ENCODE measurements at regions not wholly inside any gene's neighbourhood (a gene's known extent, or its start where the extent isn't known, plus 50 kb on each side); places are given as distances from the start of the nearest gene placed in this dataset.

DNA sequence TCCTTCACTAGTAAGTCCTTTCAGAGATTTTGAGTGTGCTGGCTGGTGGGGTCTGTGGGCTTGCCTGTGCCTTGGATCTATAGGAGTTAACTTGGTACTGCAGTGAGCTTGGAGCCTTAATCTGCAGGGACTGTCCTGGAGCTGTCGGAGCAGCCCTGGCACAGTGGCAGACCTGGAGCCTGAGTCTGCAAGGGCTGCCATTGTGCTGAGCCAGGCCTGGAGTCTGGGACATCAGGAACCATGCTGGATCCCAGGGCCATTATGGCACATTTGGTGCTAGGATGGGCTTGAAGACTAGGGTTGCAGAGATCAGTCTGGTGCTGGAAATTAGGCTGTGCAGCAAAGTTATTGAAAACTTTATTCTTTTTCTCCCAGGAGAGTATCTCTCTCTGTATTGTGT lies 665.4 kb downstream of the METTL15 start:
- no peak for DNase-seq

DNA sequence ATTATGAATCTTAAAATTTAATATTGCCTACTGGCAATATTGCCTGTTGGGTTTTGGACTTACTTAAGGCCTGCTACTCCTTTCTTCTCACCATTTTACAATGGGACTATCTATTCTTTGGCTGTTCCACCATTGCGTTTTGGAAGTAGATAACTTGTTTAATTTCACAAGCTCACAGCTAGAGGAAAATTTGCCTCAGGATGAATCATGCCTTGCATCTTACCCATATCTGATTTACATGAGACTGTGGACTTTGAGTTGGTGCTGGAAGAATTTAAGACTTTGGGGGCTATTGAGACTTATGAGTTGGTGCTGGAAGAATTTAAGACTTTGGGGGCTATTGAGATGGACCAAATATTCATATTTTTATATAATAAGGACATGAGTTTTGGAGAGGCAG lies 662.6 kb downstream of the METTL15 start:
- no peak for DNase-seq

GRCh38 chr11:28767574-28767973 lies 659.4 kb downstream of the METTL15 start:
- DNase-seq: no peak

DNA sequence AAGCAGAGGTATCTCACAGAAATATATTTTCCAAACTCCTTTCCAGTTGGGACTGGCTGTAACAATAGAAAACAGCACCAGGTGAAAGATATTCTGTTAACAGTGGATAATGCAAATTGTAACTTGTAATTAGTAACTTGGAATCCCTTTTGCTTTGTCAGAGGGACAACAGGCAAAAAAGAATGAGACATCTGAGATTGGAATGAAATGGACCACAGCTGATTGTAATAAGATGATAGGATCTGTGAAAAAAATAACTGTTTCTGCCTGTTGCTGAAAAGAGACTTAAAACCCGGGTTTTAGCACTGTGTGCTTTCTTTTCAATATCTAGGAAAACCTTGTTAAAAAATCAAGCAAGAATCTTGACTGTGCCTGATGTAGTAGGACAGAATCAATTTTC lies 655.7 kb downstream of the METTL15 start:
- DNase-seq: no peak

DNA sequence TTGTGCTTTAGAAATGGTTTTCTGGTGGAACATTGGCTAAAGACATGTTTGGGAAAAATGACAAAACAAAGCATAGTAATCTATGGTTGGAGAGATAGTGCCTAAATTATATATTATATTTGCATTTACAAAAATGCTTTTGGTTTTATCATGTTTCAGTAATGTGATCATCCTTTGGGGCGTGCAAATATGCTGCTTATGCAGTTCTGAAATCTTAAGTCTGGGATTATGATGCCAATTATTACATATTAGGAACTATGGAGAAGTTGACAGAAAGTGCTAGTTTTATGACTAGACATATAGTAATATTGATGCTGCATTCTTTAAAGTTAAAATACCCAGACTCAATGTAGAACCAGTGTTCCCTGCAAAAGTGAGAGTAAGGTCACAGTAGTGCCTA lies 655.0 kb downstream of the METTL15 start:
- no peak for DNase-seq

- DNase-seq: peak; percentile 51
Observed at GRCh38 chr11:28760676-28761390, 652.6 kb downstream of the METTL15 start.

DNA sequence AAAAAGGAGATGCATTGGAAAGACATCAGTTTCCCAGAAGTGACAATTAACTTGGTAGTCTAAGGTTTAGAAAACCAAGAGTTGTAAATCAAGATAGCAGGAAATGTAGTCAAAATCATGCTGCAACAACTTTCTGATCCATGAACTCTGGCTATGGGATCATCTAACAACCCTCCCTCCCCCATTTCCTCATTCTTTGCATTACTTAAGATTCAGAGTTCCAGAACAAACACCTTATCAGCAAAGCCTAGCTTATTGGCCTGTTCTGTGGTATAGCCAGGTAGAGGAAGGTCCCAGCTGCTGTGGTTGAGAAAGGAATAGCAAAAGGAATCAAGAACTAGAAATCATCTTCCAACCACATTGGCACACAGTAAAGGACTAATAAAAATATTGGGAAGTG lies 651.1 kb downstream of the METTL15 start:
- DNase-seq: no peak

DNA sequence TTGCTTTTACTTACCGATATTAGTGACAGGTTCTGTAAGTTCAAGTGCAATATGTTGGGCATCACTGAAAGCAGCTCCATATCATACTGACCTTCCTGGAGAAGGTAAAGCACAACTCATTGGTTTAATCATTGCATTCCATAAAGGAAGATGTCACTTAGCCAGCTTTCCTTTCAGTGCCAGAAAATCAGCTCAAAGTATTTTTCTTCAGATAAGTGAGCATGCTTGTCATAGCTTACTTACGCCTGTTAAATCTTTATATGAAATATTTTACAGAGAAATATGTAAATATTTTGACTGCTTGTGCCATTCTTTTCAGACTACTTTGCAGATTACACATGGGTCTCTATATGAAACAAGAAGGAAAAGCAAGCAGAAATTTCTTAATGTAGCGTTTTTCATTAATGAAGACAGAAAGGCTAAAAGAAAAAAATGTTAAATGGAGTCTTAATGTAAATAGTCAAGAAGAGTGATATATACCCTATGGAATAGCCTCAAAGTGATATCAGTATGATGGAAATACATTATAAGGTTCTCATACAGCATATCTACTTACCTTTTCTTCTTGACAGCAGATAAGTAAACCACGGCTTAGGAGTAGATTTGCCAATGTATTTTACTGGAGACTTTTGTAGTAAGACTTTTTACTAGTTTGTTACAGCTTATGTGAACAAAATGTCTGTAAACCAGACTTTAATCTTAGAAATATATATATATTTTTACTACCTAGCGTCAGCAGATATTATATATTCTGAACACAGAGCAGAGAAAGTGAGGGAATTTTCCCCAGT lies 649.7 kb downstream of the METTL15 start:
- DNase-seq: no peak

GRCh38 chr11:28756977-28757376 lies 648.8 kb downstream of the METTL15 start:
- no peak for DNase-seq

- DNase-seq: peak; percentile 53
Observed at GRCh38 chr11:28743061-28743550, 634.9 kb downstream of the METTL15 start.

DNA sequence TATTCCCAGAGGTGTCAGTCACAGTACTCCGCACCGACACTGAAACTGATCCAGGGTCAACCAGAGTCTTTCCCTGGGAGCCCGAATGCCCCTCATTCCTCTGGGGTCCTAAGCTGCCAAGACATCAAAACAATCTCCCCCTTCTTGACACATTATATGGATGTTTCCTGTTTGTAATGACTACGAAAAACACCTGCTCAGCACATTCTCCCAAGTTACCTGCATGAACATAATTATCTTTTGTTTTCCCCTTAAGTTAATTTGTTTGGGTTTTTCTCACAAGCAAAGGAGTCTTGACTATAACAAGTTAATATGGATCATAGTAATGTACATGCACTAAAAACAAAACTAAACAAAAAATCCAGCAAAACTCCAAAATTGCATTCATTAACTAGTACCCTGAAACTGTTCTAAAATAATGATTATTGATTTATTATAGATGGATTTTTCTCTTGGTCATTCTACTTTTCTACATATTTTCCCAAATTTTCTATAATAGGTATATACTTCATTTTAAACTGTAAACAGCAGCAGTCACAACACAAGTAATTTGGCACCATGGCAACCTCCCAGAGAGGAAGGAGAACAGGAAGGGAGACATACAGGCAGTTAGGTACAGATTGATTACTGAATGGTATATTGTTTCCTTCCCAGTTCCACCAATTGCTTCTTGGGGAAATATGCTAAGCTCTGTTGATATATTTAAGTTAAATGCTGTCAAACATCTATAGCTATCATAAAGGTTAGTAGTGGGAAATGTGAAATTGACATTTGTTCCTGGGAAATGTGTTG lies 631.5 kb downstream of the METTL15 start:
- DNase-seq: no peak

GRCh38 chr11:28738549-28738948 lies 630.4 kb downstream of the METTL15 start:
- no peak for DNase-seq

- DNase-seq: no peak
Observed at GRCh38 chr11:28736256-28736655, 628.1 kb downstream of the METTL15 start.

- no peak for DNase-seq
Observed at GRCh38 chr11:28735511-28735910, 627.3 kb downstream of the METTL15 start.

DNA sequence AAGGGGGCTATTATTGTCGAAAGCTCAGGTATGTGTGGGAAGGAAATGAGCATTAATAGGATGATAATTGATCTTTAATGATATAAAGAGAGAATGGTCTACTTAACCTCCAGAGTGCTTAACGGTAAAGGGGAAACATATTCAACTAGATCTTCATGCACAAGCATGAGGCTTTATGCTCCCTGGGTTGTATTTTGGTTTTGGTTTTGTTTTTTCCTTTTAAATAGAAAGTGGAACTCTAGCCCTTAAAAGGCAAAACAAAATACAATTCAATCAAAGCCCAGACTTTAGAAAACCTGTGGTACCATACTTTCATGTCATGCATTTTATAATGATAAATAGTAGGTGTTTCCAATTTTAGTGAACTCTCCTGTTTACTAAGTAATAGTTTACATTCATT lies 622.7 kb downstream of the METTL15 start:
- no peak for DNase-seq

GRCh38 chr11:28730336-28730735 lies 622.1 kb downstream of the METTL15 start:
- DNase-seq: no peak

DNA sequence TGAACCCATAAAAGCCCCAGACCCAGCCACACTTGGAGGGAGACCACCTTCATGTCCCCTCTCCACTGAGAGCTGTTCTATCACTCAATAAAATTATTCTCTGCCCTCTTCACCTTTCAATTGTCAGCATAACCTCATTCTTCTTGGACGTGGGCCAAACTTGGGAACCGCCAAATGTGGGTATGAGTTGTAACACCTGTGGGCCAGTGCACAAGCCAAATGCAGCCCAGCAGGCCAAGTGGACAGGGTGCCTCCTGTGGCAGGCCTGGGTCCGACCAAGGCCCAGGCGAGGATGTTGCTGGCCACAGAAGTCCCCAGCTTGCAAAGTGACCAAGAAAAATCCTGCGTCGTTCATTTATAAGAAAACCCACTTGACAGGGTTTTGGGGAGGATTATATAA lies 621.2 kb downstream of the METTL15 start:
- DNase-seq: no peak

DNA sequence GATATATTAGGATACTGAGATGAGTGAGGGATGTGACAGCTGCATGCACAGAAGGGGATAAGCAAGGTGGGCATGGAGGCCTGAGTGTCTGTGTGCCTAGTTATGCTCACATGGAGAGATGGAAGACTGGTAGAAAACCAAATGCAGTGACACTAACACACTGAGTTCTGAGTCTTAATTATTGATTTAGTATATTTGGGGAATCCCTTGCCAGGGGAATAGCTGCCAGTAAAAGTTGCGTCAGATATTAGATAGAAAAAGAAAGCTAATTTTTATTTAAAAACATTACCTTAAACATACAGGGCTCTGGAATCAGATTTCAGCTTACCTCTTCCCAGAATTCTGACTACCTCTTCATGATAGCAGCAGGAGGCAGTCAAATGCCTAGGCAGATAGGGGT lies 620.5 kb downstream of the METTL15 start:
- DNase-seq: no peak

GRCh38 chr11:28727254-28727653 lies 619.1 kb downstream of the METTL15 start:
- no peak for DNase-seq

GRCh38 chr11:28726432-28726831 lies 618.2 kb downstream of the METTL15 start:
- no peak for DNase-seq

DNA sequence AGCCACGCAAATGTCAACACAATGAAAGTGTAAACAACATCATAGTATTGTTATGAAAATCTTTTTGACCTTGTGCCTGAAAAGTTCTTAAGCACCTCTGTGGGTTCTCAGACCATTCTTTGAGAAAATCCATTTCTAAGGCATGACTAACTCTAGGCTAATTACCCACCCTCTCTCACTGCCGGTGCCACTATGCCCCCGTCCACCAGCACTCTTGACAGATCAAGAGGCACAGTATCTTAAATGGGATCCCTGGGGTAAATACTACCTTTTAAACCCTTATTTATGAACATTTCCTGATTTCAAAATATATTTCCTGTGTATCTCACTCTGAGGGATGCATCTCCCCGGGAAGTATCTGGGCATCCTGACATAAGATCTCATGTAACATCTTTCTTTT lies 607.5 kb downstream of the METTL15 start:
- DNase-seq: no peak

GRCh38 chr11:28713850-28714249 lies 605.7 kb downstream of the METTL15 start:
- peak; percentile 77 for DNase-seq

GRCh38 chr11:28708075-28708474 lies 599.9 kb downstream of the METTL15 start:
- no peak for DNase-seq

DNA sequence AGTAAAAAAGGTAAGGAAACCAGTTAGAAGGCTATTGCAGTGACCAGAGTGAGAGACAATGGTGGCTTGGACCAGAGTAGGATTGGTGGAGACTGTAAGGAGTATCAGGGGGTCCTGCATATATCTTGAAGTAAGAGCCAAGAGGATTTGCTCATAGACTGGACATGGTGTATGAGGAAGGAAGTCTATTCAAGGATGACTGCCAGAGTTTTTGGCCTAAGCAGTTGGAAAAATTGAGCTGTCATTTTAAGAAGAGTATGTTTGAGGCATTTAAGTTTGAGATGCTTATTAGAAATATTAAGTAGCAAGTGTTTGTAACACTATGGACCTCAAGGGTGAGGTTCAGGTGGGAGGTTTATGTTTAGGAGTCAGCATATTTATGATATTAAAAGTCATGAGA lies 596.6 kb downstream of the METTL15 start:
- DNase-seq: no peak

All from DMS153 (cell line).